ENCODE measurements at regions not wholly inside any gene's neighbourhood (a gene's known extent, or its start where the extent isn't known, plus 50 kb on each side); places are given as distances from the start of the nearest gene placed in this dataset.
"Not testable (repeated sequence)": the region's sequence is repeated elsewhere in the genome, so short reads cannot be mapped to it uniquely, and the experiment has no call there.

GRCh38 chr19:31885280-31885853, 460.0 kb upstream of the ZNF507 start:
- Histone ChIP-seq H3K4me1 (ENCODE audit: control insufficient read depth, low read depth, low read length) (no peaks in the 10 kb centered on the region), H3K27ac (ENCODE audit: low read length) (no peak overlapping the region), H3K4me3 (ENCODE audit: low read length) (no peak overlapping the region), H3K27me3 (ENCODE audit: control insufficient read depth, insufficient read depth, low read length) (no peaks in the 10 kb centered on the region), H3K9ac (ENCODE audit: low read length) (no peak overlapping the region), H3K9me3 (ENCODE audit: control insufficient read depth, low read depth, low read length) (no peaks in the 10 kb centered on the region), H3K36me3 (ENCODE audit: control insufficient read depth, low read depth, low read length) (no peaks in the 10 kb centered on the region)

GRCh38 chr19:31890230-31890629, 455.2 kb upstream of the ZNF507 start:
- H3K27ac ChIP-seq (ENCODE audit: low read length), result no peak overlapping the region
- H3K4me1 ChIP-seq (ENCODE audit: control insufficient read depth, low read depth, low read length), result peaks cover 3% of the 10 kb centered on the region
- no peaks in the 10 kb centered on the region for H3K9me3 ChIP-seq (ENCODE audit: control insufficient read depth, low read depth, low read length)
- H3K4me3 ChIP-seq (ENCODE audit: low read length), result no peak overlapping the region
- no peaks in the 10 kb centered on the region for H3K36me3 ChIP-seq (ENCODE audit: control insufficient read depth, low read depth, low read length)
- H3K27me3 ChIP-seq (ENCODE audit: control insufficient read depth, insufficient read depth, low read length), result no peaks in the 10 kb centered on the region
- H3K9ac ChIP-seq (ENCODE audit: low read length), result no peak overlapping the region

GRCh38 chr19:31892060-31892459, 453.4 kb upstream of the ZNF507 start:
- Histone ChIP-seq H3K9ac (ENCODE audit: low read length) (no peak overlapping the region), H3K27ac (ENCODE audit: low read length) (no peak overlapping the region), H3K36me3 (ENCODE audit: control insufficient read depth, low read depth, low read length) (no peaks in the 10 kb centered on the region), H3K4me3 (ENCODE audit: low read length) (no peak overlapping the region), H3K27me3 (ENCODE audit: control insufficient read depth, insufficient read depth, low read length) (no peaks in the 10 kb centered on the region), H3K4me1 (ENCODE audit: control insufficient read depth, low read depth, low read length) (peaks cover 3% of the 10 kb centered on the region), H3K9me3 (ENCODE audit: control insufficient read depth, low read depth, low read length) (no peaks in the 10 kb centered on the region)

- H3K9me3 ChIP-seq (ENCODE audit: control insufficient read depth, low read depth, low read length), result not testable (repeated sequence)
Observed at GRCh38 chr19:31893491-31893890, 451.9 kb upstream of the ZNF507 start.

GRCh38 chr19:31894451-31894850, 451.0 kb upstream of the ZNF507 start:
- peaks cover 3% of the 10 kb centered on the region for H3K4me1 ChIP-seq (ENCODE audit: control insufficient read depth, low read depth, low read length)
- H3K9me3 ChIP-seq (ENCODE audit: control insufficient read depth, low read depth, low read length), result no peaks in the 10 kb centered on the region
- H3K36me3 ChIP-seq (ENCODE audit: control insufficient read depth, low read depth, low read length), result no peaks in the 10 kb centered on the region
- H3K4me3 ChIP-seq (ENCODE audit: low read length), result no peak overlapping the region
- H3K9ac ChIP-seq (ENCODE audit: low read length), result no peak overlapping the region
- H3K27me3 ChIP-seq (ENCODE audit: control insufficient read depth, insufficient read depth, low read length), result no peaks in the 10 kb centered on the region
- H3K27ac ChIP-seq (ENCODE audit: low read length), result no peak overlapping the region

More at GRCh38 chr19:31893491-31893890, 451.9 kb upstream of the ZNF507 start:
- not testable (repeated sequence) for H3K4me3 ChIP-seq (ENCODE audit: low read length); H3K27me3 ChIP-seq (ENCODE audit: control insufficient read depth, insufficient read depth, low read length); H3K4me1 ChIP-seq (ENCODE audit: control insufficient read depth, low read depth, low read length); H3K27ac ChIP-seq (ENCODE audit: low read length); H3K9ac ChIP-seq (ENCODE audit: low read length); H3K36me3 ChIP-seq (ENCODE audit: control insufficient read depth, low read depth, low read length)

GRCh38 chr19:31897292-31897691, 448.1 kb upstream of the ZNF507 start:
- Histone ChIP-seq H3K9ac (ENCODE audit: low read length) (no peak overlapping the region), H3K4me1 (ENCODE audit: control insufficient read depth, low read depth, low read length) (no peaks in the 10 kb centered on the region), H3K27ac (ENCODE audit: low read length) (no peak overlapping the region), H3K9me3 (ENCODE audit: control insufficient read depth, low read depth, low read length) (no peaks in the 10 kb centered on the region), H3K27me3 (ENCODE audit: control insufficient read depth, insufficient read depth, low read length) (no peaks in the 10 kb centered on the region), H3K4me3 (ENCODE audit: low read length) (no peak overlapping the region), H3K36me3 (ENCODE audit: control insufficient read depth, low read depth, low read length) (no peaks in the 10 kb centered on the region)

GRCh38 chr19:31900991-31901390, 444.4 kb upstream of the ZNF507 start:
- no peaks in the 10 kb centered on the region for H3K27me3 ChIP-seq (ENCODE audit: control insufficient read depth, insufficient read depth, low read length)
- no peaks in the 10 kb centered on the region for H3K36me3 ChIP-seq (ENCODE audit: control insufficient read depth, low read depth, low read length)
- no peaks in the 10 kb centered on the region for H3K9me3 ChIP-seq (ENCODE audit: control insufficient read depth, low read depth, low read length)
- no peak overlapping the region for H3K9ac ChIP-seq (ENCODE audit: low read length)
- H3K4me1 ChIP-seq (ENCODE audit: control insufficient read depth, low read depth, low read length), result peaks cover 4% of the 10 kb centered on the region
- no peak overlapping the region for H3K4me3 ChIP-seq (ENCODE audit: low read length)
- H3K27ac ChIP-seq (ENCODE audit: low read length), result no peak overlapping the region

GRCh38 chr19:31902821-31903220, 442.6 kb upstream of the ZNF507 start:
- no peak overlapping the region for H3K27ac ChIP-seq (ENCODE audit: low read length)
- H3K4me1 ChIP-seq (ENCODE audit: control insufficient read depth, low read depth, low read length), result peaks cover 4% of the 10 kb centered on the region
- H3K27me3 ChIP-seq (ENCODE audit: control insufficient read depth, insufficient read depth, low read length), result no peaks in the 10 kb centered on the region
- H3K9ac ChIP-seq (ENCODE audit: low read length), result no peak overlapping the region
- H3K4me3 ChIP-seq (ENCODE audit: low read length), result no peak overlapping the region
- H3K36me3 ChIP-seq (ENCODE audit: control insufficient read depth, low read depth, low read length), result no peaks in the 10 kb centered on the region
- no peaks in the 10 kb centered on the region for H3K9me3 ChIP-seq (ENCODE audit: control insufficient read depth, low read depth, low read length)

- Histone ChIP-seq H3K9ac (ENCODE audit: low read length) (no peak overlapping the region), H3K9me3 (ENCODE audit: control insufficient read depth, low read depth, low read length) (no peaks in the 10 kb centered on the region), H3K27ac (ENCODE audit: low read length) (no peak overlapping the region), H3K4me3 (ENCODE audit: low read length) (no peak overlapping the region), H3K27me3 (ENCODE audit: control insufficient read depth, insufficient read depth, low read length) (no peaks in the 10 kb centered on the region), H3K36me3 (ENCODE audit: control insufficient read depth, low read depth, low read length) (no peaks in the 10 kb centered on the region), H3K4me1 (ENCODE audit: control insufficient read depth, low read depth, low read length) (peaks cover 4% of the 10 kb centered on the region)
Observed at GRCh38 chr19:31903979-31904378, 441.4 kb upstream of the ZNF507 start.

GRCh38 chr19:31906111-31906871, 439.1 kb upstream of the ZNF507 start:
- no peak overlapping the region for H3K4me3 ChIP-seq (ENCODE audit: low read length)
- H3K9me3 ChIP-seq (ENCODE audit: control insufficient read depth, low read depth, low read length), result no peaks in the 10 kb centered on the region
- H3K27me3 ChIP-seq (ENCODE audit: control insufficient read depth, insufficient read depth, low read length), result no peaks in the 10 kb centered on the region
- peaks cover 4% of the 10 kb centered on the region for H3K4me1 ChIP-seq (ENCODE audit: control insufficient read depth, low read depth, low read length)
- H3K27ac ChIP-seq (ENCODE audit: low read length), result no peak overlapping the region
- no peaks in the 10 kb centered on the region for H3K36me3 ChIP-seq (ENCODE audit: control insufficient read depth, low read depth, low read length)
- H3K9ac ChIP-seq (ENCODE audit: low read length), result no peak overlapping the region

GRCh38 chr19:31907661-31908060, 437.7 kb upstream of the ZNF507 start:
- no peak overlapping the region for H3K9ac ChIP-seq (ENCODE audit: low read length)
- H3K9me3 ChIP-seq (ENCODE audit: control insufficient read depth, low read depth, low read length), result no peaks in the 10 kb centered on the region
- H3K27me3 ChIP-seq (ENCODE audit: control insufficient read depth, insufficient read depth, low read length), result no peaks in the 10 kb centered on the region
- no peak overlapping the region for H3K27ac ChIP-seq (ENCODE audit: low read length)
- H3K4me3 ChIP-seq (ENCODE audit: low read length), result no peak overlapping the region
- no peaks in the 10 kb centered on the region for H3K36me3 ChIP-seq (ENCODE audit: control insufficient read depth, low read depth, low read length)
- H3K4me1 ChIP-seq (ENCODE audit: control insufficient read depth, low read depth, low read length), result peaks cover 4% of the 10 kb centered on the region

GRCh38 chr19:31908080-31908479, 437.3 kb upstream of the ZNF507 start:
- no peak overlapping the region for H3K9ac ChIP-seq (ENCODE audit: low read length)
- H3K27ac ChIP-seq (ENCODE audit: low read length), result no peak overlapping the region
- H3K27me3 ChIP-seq (ENCODE audit: control insufficient read depth, insufficient read depth, low read length), result no peaks in the 10 kb centered on the region
- peaks cover 4% of the 10 kb centered on the region for H3K4me1 ChIP-seq (ENCODE audit: control insufficient read depth, low read depth, low read length)
- H3K4me3 ChIP-seq (ENCODE audit: low read length), result no peak overlapping the region
- no peaks in the 10 kb centered on the region for H3K36me3 ChIP-seq (ENCODE audit: control insufficient read depth, low read depth, low read length)
- no peaks in the 10 kb centered on the region for H3K9me3 ChIP-seq (ENCODE audit: control insufficient read depth, low read depth, low read length)
